Smooth muscle cell of the brain vasculature (primary cell): ENCODE measurements at regions not wholly inside any gene's neighbourhood (a gene's known extent, or its start where the extent isn't known, plus 50 kb on each side); places are given as distances from the start of the nearest gene placed in this dataset.

Experiments
- DNase-seq: peaks from one replicate; pipeline ENCODE4 v3.0.0-alpha.2; 2012; ENCODE audit warnings: low read depth, low spot score

- DNase-seq, result no peak
These were observed 116.3 kb upstream of the ADAMTS5 start for GRCh38 chr21:27083144-27083543.

DNA sequence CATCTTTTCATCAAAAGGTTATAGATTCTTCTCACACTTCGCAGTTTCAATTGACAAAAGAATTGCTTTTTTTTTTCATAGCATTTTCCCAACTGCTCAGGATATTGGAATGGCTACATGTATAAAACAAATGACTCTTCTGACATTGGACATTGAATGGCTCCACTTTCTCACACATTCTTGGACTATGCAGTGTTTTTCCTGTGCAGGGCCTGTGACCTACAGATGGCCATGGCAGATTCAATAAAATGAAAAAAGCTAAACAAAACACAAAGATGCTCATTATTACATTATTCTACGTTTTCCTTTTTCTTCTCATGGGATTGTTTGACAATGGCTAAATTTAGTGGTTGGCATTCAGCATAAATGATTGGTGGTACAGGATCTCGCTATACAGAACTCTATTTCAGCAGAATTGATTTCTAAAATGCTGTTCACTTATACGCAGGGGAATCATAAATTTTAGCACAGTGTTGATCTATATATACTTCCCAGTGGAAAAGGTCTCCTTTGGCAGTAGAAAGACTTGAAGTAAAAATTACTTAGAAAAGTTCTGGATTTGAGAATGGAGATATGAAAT is 115.6 kb upstream of the ADAMTS5 start:
- no peak for DNase-seq

- no peak for DNase-seq
These were observed 112.8 kb upstream of the ADAMTS5 start for GRCh38 chr21:27079636-27080240.

GRCh38 chr21:27078915-27079314 is 112.0 kb upstream of the ADAMTS5 start:
- no peak for DNase-seq

- no peak for DNase-seq
These were observed 110.6 kb upstream of the ADAMTS5 start for GRCh38 chr21:27077501-27077900.

DNA sequence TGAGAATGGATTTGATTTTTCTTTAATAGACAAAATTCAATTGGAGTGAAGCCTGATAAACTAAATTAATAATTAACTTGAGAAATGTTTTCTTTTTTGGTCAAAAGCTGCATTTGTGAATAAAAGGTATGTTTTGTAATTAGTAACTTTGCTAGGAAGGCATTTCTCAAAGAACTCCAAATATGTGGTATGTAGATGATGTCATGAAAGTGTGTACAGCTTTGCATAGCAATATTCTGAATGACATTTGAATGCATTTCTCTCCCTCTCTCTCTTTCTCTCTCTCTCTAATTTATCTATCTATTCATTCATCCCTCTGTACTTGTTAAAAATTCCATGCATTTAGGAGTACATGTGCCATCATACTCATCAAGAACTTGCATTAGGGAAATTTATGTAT is 109.1 kb upstream of the ADAMTS5 start:
- no peak for DNase-seq

DNA sequence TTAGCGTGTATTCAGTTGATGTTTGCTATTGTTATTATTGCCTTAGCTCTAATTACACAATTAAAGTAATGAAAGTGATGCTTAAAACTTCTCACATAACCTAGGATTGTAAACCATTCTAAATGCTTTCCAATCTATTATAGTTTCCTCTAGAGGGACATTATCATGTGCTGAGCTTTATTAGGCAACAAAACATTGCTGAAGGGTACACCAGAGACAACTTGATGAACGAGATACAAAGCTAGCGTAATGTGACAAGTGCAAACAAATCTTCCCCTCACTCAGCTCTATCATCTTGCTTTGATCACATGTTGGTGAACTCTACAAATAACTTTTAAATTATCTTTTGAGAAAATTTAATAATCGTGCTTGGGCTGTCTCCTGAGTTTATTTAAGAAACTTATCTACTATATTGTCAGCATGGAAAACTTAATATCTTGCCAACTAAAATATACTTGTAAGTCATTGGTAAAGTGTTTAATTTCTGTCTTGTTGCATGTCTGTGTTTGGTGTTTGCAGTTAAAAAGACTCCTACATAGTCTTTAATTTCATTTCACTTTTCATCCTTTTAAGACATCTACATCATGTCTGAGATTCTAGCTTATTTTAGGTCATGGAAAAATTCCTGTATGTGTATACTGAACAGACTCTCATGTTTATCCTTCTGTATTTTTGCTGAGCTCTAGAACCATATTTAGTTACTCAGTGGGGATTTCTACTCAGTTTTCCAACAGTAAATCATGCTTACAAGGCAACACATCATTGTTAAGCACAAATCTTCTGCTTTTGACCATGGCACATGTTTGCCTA is 104.2 kb upstream of the ADAMTS5 start:
- no peak for DNase-seq

GRCh38 chr21:27068811-27069210 is 101.9 kb upstream of the ADAMTS5 start:
- DNase-seq, result no peak

DNA sequence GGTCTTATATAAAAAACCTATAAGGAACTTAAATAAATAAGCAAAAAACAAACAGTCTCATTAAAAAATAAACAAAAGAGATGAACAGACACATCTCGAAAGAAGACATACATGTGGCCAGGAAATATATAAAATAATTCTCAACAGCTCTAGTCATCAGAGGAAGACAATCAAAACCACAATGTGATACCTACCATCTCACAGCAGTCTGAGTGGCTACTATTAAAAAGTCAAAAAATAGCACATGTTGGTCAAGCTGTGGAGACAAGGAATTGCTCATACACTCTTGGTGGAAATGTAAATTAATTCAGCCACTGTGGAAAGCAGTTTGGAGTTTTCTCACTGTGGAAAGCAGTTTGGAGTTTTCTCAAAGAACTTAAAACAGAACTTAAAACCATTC is 100.3 kb upstream of the ADAMTS5 start:
- DNase-seq, result no peak

DNA sequence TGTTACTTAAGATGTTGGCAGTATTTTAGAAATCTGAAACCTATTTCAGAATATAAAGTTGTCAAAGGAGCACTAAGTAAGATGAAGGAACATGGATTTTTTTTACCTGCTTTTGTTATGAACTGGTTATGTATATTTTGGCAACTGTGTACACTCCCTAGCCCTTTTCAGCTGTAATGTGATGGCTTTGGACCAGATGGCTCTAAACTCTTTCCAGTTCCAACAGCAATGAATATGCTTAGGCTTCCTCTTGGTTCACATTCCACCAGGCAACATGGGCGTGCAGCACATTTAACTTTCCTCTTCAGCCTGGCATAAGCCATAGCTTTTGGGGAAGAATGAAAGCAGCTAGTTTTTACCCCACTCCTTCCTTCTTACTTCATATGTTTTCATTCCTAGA is 95.6 kb upstream of the ADAMTS5 start:
- DNase-seq, result no peak

DNA sequence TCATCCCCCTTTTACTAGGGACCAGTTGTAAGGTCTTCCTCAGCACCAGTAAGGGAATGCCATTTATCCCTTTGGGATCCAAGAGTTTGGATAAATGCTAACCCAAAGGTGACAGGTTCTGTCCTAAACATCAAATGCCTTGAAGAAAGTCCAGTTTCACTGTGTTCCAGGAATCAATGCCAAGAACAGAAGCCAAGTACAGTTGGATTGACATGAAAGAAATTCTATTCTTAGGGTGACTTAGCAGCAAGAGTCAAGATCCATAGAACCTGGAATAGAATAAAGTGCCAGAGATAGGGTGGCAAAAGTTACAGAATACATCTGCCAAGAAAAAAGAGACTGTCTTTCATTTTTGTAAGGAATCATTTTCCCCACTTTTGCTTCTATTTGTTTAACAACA is 94.9 kb upstream of the ADAMTS5 start:
- no peak for DNase-seq

GRCh38 chr21:27060190-27060589 is 93.3 kb upstream of the ADAMTS5 start:
- DNase-seq, result no peak

GRCh38 chr21:27058673-27059605 is 92.1 kb upstream of the ADAMTS5 start:
- DNase-seq, result no peak

GRCh38 chr21:27057997-27058396 is 91.1 kb upstream of the ADAMTS5 start:
- DNase-seq, result no peak

DNA sequence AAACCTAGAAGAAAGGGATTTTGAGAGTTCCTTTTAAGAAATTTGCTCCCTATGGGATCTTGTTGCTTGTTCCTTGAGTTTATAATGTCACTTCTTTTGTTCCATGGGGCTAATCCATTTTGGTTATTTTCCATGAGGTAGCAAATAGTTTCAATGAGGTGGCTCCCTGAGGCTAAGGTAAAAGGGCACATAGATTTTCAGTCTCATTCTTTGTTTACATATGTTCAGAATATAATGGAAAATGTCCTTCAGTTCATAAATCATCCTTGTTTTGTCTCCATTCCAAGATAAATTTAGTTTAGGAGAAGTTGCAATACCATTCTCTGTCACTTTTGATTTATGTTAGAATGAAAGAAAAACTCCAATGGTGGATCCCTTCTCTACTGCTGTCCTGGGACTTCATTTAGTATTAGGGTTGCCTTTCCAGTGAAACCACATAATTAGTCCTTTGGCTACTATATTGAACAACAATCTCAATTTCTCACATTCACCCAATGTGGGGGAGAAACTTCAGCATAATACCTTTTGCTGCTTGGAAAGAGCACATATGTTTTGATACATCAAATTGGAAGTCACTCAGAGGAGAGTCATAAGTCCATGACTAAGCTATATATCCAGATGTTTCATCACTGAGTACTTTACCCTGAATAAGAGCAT is 80.9 kb upstream of the ADAMTS5 start:
- no peak for DNase-seq

- DNase-seq, result no peak
These were observed 80.4 kb upstream of the ADAMTS5 start for GRCh38 chr21:27047283-27047657.

- DNase-seq, result no peak
These were observed 78.5 kb upstream of the ADAMTS5 start for GRCh38 chr21:27045281-27045985.

DNA sequence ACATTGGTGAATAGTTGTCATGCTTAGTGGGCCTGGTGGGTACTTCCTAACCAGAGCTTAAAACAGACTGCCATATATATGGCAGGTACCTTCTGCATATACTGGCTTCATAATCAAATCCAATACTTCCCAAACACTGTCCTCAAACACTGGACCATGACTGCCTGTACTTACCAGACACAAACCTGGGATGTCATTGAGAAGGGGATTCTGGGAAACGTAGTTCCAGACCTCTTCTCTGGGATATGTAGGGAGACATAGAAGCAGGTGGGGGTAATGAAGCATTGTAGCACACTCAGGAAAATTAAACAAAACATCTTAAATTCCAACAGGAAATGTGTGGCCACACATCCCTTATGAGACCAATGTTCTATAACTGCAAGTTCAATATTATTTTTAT is 76.5 kb upstream of the ADAMTS5 start:
- no peak for DNase-seq

DNA sequence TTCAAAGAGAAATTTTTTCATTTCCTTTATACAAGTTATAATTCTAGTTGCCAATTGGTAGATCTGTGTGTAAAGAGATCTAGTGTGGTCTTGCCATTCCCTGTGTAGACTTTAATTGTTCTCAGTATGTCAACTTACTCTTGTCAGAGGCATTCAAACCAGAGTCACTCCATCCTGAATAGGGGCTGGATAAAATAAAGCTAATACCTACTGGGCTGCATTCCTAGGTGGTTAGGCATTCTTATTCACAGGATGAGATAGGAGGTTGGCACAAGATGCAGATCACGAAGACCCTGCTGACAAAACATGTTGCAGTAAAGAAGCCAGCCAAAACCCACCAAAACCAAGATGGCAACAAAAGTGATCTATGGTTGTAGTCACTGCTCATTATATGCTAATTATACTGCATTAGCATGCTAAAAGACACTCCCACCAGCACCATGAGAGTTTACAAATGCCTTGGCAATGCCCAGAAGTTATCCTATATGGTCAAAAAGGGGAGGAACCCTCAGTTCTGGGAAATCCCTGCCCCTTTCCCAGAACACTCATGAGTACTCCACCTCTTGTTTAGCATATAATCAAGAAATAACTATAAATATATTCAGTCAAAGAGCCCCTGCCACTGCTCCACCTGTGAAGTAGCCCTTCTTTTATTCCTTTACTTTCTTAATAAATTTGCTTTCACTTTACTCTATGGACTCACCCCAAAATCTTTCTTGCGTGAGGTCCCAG is 74.0 kb upstream of the ADAMTS5 start:
- no peak for DNase-seq

DNA sequence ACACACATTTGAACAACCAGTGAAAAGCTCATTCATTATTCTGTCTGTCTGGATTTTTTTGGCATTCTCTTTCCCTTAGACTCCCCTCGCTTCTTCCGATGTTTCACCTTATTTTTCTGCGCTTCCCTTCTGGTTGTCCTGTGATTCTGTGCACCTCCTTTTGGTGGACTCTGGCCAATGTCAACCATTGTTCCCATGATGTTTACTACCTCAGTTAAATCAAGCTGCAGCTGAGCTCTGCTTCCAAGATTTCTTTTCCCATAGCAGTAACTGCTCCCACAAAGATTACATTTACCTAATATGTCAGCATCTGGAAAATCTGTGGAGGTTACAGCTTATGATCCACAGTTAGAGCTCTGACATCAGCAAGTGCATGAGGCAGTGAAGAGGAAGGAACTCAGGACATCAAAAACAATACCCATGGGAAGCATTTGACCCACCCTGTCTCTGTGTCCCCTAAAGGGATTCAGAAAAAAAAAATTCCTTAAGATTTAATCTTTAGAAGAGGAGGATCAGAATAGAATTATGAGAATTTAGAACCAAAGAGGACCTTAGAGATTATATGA is 69.9 kb upstream of the ADAMTS5 start:
- DNase-seq, result no peak
